HL-60/S4 treated with phorbol 12-myristate 13-acetate at 8.2 ng/mL for 4 days and 3 days (cell line): ENCODE measurements at regions not wholly inside any gene's neighbourhood (a gene's known extent, or its start where the extent isn't known, plus 50 kb on each side); places are given as distances from the start of the nearest gene placed in this dataset.
"Not testable (repeated sequence)": the region's sequence is repeated elsewhere in the genome, so short reads cannot be mapped to it uniquely, and the experiment has no call there.

Source experiments
- in situ Hi-C: fragments of 300-500 bp; cut with MboI; formaldehyde crosslinking; loops from 2 replicates; pipeline ENCODE4 v1.15.0; 2022; ENCODE audit warnings: low sequenced_read_pairs

DNA sequence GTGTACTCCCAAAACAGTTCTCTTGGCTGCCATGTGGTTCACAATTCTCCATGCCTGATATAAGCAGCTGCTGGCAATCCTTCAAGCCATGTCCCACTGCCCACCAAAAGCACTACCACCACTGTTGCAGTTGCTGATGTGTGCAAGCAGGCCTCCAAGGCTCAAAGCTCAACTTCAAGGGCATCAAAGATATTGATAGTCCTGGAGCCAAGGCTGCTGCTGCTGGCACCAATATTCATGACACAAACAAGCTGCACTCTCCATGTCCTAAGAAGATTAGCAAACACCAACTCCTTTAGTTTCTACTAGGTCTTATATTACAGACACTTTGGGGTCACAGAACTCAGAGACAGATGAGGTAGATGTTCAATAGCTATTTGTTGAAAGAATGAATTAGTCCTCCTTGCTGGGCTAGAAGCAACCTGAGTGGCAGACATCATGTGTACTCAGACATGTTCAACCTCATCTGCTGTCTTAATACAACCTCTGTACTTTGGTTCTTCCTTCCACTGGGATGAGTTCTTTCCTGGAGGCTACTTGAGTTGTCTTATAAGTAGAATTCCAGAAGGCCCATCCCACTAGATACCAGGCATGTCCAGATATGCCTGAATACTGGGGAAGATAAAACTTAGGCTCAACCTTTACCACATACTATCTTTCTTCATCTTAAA lies 104.5 kb upstream of the UGP2 start:
- in situ Hi-C loops: no loop called here

DNA sequence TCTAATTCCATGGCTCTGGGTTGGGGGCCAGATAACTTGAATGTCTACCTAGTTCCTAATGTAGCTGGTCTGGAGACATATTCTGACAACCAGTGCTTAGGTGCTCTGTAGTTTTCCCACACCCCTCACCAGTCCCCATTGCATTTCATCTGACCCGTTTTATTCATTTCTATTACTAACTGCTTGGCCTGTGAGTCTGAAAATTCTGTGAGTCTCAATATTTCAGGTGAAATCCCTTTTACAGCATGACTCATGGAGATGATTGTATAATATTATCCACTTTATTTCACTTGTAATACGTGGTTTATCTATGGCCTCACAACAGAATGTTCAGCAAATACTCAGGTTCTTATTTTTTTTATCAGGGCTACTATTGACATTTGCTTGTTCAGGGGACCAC lies 103.7 kb upstream of the UGP2 start:
- in situ Hi-C loops: no loop called here

DNA sequence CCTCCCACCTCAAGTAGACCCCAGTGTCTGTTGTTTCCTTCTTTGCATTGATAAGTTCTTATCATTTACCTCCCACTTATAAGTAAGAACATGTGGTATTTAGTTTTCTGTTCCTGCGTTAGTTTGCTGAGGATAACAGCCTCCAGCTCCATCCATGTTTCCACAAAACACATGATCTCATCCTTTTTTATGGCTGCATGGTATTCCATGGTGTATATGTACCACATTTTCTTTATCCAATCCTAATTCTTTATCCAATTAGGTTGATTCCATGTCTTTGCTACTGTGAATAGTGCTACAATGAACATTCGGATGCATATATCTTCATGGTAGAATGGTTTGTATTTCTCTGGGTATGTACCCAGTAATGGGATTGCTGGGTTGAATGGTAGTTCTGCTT lies 102.5 kb upstream of the UGP2 start:
- in situ Hi-C loops: not testable (repeated sequence)

DNA sequence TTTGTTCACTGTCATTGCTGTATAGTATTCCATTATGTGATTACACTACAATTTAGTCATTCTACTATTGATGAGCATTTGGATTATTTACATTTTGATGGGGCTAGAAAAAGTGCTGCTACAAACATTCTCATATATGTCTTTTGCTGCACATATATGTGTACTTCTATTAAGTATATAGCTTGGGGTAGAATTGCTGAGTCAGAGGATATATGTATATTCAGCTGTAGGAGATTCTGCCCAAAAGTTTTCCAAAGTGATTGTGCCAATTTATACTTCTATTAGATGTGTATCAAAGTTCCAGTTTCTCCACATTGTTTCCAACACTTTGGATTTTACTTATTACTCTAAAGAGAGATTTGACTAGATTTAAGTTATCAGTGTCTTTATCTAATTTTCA lies 101.7 kb upstream of the UGP2 start:
- in situ Hi-C loops: no loop called here

DNA sequence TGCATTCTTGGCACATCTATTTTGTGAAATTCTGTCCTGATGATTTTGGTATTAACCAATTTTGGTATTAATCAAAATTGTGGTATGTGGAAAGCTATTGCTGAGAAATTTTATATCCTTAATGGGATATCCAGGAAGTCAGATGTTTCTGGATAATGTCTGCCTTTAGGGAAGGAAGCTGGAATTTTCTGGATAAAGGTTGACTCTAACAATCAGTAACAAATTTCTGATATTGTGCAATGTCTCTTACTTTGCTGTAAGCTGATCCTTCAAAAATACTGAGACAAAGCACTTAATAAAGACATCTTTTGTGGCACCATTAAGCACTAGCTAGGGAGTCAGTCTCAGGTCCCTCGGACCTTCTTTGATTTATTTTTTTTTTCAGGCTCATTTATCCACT lies 100.8 kb upstream of the UGP2 start:
- in situ Hi-C loops: no loop called here

DNA sequence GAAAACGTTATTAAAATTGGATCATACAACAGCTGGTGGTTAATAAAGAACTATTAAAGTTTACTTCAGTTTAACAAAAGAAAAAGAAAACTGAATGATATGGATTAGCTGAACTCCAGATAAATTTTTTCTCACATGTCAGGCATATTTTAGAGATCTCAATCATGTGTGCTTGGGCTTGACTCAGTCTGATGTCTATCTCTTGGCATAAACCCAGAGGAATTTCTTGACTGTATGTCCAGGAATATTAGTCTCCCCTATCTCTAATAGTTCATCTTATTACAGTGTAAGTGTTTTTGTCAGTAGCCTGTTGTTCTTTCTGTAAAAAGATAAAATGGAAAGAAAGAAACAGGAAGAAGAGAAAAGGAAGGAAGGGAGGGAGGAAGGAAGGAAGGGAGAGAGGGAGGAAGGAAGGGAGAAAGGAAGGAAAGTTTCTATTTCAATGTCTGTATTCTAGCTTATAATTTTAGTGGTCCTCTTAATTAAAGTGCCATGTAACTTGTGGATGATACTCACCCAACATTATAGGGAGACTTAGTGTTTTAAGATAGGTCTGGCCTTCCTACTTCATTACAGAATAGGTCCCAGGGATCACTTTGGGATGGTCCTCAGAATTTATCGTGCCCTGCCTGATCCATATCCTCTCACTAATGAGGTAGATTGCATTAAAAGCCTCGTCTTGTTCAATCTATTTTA lies 99.7 kb upstream of the UGP2 start:
- in situ Hi-C loops: no loop called here

DNA sequence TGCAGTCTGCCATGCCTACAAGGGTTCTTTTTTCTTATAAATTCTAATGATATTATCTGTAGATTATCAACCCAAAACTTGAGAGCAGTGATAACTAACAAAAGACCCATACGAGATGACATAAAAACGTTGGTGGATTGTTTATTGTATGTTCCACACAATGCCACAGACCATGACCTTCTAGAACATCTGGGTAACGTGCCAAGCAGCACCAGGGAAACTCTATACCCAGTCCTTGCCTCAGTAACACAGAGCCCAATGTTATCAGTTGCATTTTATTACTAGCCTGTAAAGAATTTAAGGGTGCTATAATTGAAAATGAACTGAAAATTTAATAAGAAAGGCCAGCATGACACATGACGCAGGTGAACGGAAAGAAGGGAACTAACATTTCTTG lies 99.1 kb upstream of the UGP2 start:
- in situ Hi-C loops: no loop called here

DNA sequence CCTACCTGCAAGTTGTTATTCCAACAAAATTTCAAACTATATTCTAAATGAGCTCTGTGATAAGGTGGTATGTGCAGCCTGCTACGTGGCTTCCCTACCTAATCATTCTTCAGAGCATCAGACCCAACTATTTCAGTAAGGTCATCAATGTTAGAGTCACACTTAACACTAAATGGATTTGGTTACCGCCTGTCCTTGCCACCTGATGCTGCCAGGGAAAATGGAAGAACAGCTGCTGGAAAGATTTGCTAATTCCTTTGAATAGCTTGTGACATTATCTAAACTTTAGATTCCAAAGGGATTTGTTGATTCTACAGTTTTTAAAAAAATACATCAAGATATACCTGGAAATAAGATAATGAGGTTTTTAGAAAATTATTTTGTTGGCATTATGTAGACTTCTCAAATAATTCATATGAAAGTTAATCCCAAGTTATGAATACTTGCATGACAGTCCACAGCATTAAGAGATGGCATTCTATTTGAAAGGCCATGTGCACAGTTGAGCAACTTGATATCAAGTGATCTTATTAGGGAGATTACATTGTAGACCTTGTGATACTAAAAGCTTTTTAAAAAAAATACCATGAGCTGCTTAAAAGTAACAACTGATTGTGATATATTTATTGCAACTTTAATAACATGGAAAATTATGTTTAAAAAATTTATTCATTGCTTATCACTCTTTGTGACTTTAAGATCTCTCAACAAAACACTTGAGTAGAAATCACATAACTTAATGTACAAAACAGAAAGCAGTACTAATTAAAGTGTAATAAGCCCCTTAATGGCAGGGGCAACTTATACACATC lies 98.3 kb upstream of the UGP2 start:
- in situ Hi-C loops: no loop called here

DNA sequence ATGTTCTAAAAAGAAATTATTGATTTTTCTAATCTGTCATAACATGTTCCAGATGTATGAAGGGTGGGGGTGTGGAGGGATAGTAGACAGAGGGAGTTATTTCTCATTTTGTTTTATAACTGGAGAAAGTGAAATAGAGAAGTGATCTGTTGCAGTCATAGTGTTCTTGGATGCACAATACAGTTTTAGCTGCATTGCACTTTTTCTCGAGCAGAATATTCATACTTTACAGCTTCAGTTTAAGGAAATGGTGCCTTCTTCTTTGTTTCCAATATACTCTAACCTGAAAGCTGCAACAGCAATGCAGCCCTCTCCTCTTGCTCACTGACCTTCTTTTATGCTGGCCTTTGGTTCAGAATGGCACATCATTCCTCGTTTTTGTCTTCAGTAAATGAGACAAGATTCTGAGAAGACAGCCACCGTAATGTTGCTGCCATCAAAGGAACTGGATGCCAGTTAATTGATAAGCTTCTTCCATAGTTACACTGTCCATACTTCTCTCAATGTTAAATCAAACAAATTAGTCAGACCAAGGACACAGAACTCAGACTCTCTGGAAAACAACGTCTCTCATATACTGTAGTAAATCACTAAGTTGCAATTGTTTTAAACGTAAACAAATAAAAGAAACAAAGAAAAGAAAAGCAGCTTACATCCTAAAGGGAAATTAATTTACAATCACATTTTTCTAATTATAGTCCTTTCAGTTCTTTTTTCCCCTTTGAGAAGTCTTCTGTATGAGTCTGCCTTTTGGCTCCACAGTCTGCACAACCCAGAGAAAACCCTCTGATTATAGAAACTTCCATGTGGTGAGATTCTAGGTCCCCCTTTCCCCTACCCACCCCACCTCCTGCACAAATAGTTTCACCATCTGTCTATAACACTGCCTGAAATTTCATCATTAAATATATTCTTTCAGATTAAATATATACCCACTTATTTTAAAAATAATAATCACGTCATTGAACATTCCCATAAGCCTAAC lies 97.4 kb upstream of the UGP2 start:
- in situ Hi-C loops: no loop called here

DNA sequence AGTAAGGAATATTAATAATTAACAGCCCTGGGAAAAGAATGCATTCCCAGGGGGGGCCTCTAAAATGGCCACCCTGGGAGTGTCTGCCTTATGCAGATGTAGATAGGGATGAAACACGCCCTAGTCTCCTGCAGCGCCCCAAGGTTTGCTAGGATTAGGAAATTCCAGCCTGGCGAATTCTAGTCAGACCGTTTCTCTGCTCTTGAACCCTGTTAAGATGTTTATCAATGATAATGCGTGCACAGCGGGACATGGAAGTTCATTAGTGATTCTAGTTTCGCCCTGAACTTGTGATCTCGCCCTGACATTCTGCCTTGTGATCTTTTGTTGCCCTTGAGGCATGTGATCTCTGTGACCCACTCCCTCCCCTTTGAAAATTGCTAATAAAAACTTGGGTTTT lies 95.1 kb upstream of the UGP2 start:
- in situ Hi-C loops: not testable (repeated sequence)

DNA sequence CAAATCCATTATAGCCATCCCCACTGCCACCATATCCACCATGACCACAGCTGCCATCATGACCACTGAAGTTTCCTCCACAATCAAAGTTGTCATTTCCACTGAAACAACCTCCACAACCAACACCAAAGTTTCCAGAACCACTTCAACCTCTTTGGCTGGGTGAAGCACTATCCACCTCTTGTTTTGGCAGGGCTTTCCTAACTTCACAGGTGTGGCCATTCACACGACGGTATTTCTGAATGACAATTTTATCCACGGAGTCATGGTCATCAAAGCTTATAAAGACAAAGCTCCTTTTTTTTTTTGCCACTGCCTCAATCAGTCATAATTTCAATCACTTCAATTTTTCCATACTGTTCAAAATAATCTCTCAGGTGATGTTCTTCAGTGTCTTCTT lies 89.8 kb upstream of the UGP2 start:
- in situ Hi-C loops: no loop called here

DNA sequence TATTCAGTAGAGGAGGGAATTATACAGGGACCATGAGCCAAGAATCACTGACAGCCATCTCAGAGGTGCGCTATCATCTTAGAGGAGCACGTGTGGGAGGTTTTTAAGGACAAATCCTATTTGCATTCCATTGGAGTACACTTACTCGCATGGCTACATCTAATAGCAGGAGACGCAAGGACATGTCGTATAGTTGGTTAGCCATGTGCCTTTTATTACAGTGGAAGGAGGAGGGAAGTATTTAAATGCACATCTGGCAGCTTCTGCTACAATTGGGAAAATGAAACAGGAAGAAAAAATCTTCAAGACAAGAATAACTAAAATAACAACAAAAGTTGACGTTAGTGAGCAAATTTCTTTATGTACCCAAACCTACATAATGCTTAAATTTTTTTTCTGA lies 86.5 kb upstream of the UGP2 start:
- in situ Hi-C loops: no loop called here

DNA sequence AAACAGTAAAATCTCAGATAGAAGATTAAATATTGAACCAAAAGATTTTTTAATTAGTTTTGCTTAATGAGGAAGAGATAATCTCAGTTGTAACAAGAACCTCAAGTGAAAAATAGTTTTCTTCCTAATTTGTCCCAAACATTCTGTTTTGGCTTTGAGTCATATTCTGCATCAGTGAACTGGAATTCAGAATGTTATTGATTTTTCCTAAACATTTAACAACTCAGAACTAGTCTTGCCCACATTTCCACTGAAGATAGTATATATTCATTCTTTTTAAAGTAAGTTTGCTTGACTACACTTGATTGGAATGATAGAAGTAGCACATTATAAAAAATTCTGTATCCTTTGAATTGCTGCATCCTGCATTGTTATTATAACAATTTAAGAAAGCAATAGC lies 85.7 kb upstream of the UGP2 start:
- in situ Hi-C loops: no loop called here

DNA sequence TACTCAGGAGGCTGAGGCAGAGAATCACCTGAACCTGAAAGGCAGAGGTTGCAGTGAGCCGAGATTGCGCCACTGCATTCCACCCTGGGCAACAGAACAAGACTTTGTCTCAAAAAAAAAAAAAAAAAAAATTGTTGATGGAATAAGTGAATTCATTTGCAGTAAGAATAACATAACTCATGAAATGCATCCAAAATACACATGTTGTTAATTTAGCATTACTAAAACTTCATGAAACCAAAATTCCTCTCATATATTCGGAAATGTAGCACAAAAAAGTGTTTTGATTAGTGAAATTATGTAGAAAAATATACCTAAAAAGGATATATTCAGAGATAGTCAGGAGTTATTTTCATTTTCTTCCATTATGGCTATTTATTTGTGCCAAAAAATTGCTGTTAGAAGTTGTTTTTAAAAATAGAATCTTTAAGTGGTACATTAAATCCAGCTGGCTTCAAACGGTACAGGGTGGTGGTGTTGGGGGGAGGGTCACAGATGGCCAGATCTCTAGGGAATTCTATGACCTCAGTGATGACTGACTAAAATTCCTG lies 78.2 kb upstream of the UGP2 start:
- in situ Hi-C loops: no loop called here

DNA sequence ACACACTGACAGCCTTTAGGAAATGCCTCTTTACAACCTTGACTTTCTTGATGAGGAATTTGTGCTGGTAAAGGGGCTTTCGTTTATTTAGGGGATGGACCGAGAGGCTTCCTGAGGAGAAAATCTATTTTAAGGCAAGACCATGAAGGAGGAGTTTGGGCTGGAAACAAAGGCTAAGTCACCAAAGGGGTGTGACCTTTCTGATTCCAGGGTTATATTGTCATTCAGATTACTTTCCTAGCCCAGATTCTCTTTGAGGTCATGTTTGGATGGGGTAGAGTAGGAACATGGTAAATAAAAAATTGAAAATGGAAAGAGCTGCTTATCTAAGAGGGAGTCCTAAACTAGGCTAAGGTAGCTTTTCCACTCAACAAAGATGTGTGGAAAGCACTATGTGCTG lies 77.1 kb upstream of the UGP2 start:
- in situ Hi-C loops: no loop called here

DNA sequence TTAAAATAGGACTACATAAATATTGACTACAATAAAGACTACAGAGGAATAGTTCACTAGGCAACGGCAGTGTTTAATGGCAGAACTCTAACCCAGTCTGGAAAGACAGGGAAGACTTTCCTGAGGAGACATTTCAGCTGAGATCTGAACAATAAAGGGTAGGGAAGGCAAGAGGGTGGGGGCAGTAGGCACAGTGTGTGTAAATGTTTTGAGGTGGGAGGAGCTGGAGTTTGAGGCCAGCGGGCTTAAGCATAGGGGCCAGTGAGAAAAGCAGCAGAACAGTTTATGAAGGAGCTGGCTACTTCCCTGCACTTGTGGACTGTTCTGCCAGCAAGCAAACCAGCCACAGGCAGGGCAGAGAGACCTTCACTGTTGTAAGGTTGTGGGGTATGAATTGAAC lies 76.6 kb upstream of the UGP2 start:
- in situ Hi-C loops: no loop called here

DNA sequence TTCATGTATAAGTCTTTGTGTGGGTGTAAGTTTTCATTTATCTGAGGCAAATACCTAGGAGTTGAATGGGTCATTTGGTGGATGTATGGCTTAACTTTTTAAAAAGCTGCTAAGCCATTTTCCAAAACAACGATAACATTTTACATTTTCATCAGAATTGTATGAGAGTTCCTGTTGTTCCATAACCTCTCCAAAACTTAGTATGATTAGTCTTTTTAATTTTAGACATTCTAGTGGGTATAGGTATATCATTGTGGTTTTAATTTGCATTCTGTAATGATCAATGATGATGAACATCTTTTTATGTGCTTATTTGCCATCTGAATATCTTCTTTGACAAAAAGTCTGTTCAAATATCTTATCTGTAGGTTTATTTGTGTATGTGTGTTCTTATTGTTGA lies 74.4 kb upstream of the UGP2 start:
- in situ Hi-C loops: no loop called here

DNA sequence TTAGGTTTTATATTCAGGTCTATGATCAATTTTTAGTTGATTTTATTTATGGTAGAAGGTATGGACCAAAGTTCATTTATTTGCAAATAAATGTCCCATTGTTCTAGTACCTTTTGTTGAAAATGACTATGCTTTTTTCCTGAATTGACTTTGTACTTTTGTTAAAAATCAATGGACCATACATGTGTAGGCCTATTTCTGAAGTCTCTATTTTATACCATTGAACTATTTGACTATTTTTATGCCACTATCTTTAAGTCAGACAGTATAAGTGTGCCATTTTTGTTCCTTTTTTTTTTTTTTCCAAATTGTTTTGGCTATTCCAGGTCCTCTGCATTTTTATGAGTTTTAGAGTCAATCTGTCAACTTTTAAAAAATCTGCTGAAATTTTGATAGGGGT lies 73.6 kb upstream of the UGP2 start:
- in situ Hi-C loops: no loop called here

DNA sequence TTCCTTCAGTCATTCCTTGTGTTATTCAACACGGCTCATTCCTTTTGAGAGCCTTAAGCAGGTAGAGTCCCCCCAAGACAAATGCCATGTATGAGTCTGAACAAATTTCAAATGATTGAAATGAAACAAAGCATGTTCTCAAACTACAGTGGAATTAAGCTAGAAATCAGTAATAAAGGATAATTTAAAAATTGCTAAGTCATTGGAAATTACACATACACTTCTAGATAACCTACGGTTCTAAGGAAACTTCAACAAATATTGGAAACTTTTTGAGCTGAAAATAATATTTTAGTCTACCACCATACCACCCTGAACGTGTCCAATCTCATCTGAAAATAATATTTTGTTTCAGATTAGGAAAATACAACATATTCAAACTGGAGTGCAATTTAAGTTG lies 71.8 kb upstream of the UGP2 start:
- in situ Hi-C loops: no loop called here

DNA sequence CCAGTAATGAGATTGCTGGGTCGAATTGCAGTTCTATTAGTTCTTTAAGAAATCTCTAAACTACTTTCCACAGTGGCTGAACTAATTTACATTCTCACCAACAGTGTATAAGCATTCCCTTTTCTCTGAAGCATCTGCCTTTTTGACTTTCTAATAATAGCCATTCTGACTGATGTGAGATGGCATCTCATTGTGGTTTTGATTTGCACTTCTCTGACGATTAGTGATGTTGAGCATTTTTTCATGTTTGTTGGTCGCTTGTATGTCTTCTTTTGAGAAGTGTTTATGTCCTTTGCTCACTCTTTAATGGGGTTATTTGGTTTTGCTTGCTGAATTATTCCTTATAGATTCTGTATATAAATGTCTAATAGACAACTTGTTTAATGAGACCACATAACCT lies 69.6 kb upstream of the UGP2 start:
- in situ Hi-C loops: no loop called here

DNA sequence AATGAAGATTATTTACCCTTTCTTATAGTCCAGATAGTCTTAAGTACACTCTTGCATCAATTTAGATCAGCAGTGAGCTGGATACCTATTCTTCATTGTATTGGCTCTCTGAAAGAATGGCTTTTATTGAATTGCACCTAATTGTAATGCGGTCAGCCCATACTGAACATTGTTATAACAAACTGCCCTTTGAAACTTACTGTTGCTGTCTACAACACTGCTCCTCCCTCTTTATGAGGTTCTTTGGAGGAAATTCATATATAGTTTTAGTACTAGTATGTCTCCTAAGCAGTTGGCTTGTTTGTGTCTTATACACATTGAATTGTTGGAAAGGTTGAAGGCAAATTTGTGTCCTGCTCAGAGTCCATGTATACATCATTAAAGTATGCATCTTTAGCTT lies 66.5 kb upstream of the UGP2 start:
- in situ Hi-C loops: no loop called here
